GM18505 (cell line): ENCODE measurements at regions not wholly inside any gene's neighbourhood (a gene's known extent, or its start where the extent isn't known, plus 50 kb on each side); places are given as distances from the start of the nearest gene placed in this dataset.
A peak's percentile ranks its signal among the peaks of the same experiment; 100 is the strongest.
"Not testable (repeated sequence)": the region's sequence is repeated elsewhere in the genome, so short reads cannot be mapped to it uniquely, and the experiment has no call there.

Experiments used
- ATAC-seq: cut with Tn5 transposase; IDR thresholded peaks from one replicate; pipeline ENCODE4 v1.9.1; 2021; ENCODE audit not compliant: unreplicated experiment
- POLR2A ChIP-seq: IDR thresholded peaks from 4 replicates; pipeline ENCODE4 v1.6.1; 2011; ENCODE audit warnings: borderline replicate concordance; ENCODE audit not compliant: insufficient read depth, insufficient read length; ENCODE audit errors: extremely low read depth

GRCh38 chr14:105986894-105987284, 460.5 kb downstream of the TMEM121 start:
- no peak for TF ChIP-seq POLR2A

GRCh38 chr14:105987563-105987962, 461.2 kb downstream of the TMEM121 start:
- ATAC-seq: no peak
- TF ChIP-seq POLR2A: no peak

More at GRCh38 chr14:105986894-105987284, 460.5 kb downstream of the TMEM121 start:
- ATAC-seq: no peak

- TF ChIP-seq POLR2A: no peak
- ATAC-seq: no peak
These were observed 463.4 kb downstream of the TMEM121 start for GRCh38 chr14:105989566-105990302.

- not testable (repeated sequence) for ATAC-seq
These were observed 465.3 kb downstream of the TMEM121 start for GRCh38 chr14:105991677-105992076.

GRCh38 chr14:105993814-105994213, 467.4 kb downstream of the TMEM121 start:
- no peak for TF ChIP-seq POLR2A
- no peak for ATAC-seq

- not testable (repeated sequence) for ATAC-seq
These were observed 468.8 kb downstream of the TMEM121 start for GRCh38 chr14:105995011-105995710.

- not testable (repeated sequence) for ATAC-seq
These were observed 472.2 kb downstream of the TMEM121 start for GRCh38 chr14:105998597-105998996.

GRCh38 chr14:105999361-106000028, 473.1 kb downstream of the TMEM121 start:
- ATAC-seq: peak; percentile 72
- TF ChIP-seq POLR2A: no peak

- ATAC-seq: peak; percentile 40
These were observed 473.7 kb downstream of the TMEM121 start for GRCh38 chr14:106000029-106000511.

- not testable (repeated sequence) for ATAC-seq
These were observed 474.9 kb downstream of the TMEM121 start for GRCh38 chr14:106001277-106001676.

- ATAC-seq: no peak
- TF ChIP-seq POLR2A: no peak
These were observed 477.0 kb downstream of the TMEM121 start for GRCh38 chr14:106003351-106003750.

- not testable (repeated sequence) for ATAC-seq
These were observed 478.8 kb downstream of the TMEM121 start for GRCh38 chr14:106004937-106005795.

- not testable (repeated sequence) for ATAC-seq
These were observed 479.7 kb downstream of the TMEM121 start for GRCh38 chr14:106006043-106006442.

GRCh38 chr14:106006716-106007115, 480.3 kb downstream of the TMEM121 start:
- not testable (repeated sequence) for ATAC-seq
